Trophoblast cell (in vitro differentiated cells and primary cell): ENCODE measurements at regions not wholly inside any gene's neighbourhood (a gene's known extent, or its start where the extent isn't known, plus 50 kb on each side); places are given as distances from the start of the nearest gene placed in this dataset.

Experiments
- DNase-seq, 2 donors: peaks; one replicate each; pipeline ENCODE4 v3.0.0-alpha.2; 2016
- H2AFZ ChIP-seq: 2 replicates; pipeline ENCODE4 v1.6.1; 2013; ENCODE audit warnings: low read length, moderate library complexity, mild to moderate bottlenecking; ENCODE audit not compliant: insufficient read depth, poor library complexity
- H2AK5ac ChIP-seq: 2 replicates; pipeline ENCODE4 v1.6.1; 2013; ENCODE audit warnings: mild to moderate bottlenecking, low read length
- H2BK120ac ChIP-seq: 2 replicates; pipeline ENCODE4 v1.6.1; 2013; ENCODE audit warnings: low read length, mild to moderate bottlenecking, moderate library complexity; ENCODE audit not compliant: insufficient read depth, poor library complexity
- H2BK12ac ChIP-seq: 2 replicates; pipeline ENCODE4 v1.6.1; 2013; ENCODE audit warnings: mild to moderate bottlenecking, low read length, moderate library complexity
- H2BK5ac ChIP-seq: 2 replicates; pipeline ENCODE4 v1.6.1; 2013; ENCODE audit warnings: low read length, low read depth, moderate library complexity, mild to moderate bottlenecking; ENCODE audit not compliant: poor library complexity
- H3K14ac ChIP-seq: 2 replicates; pipeline ENCODE4 v1.6.1; 2013; ENCODE audit warnings: mild to moderate bottlenecking, low read length
- H3K18ac ChIP-seq: 2 replicates; pipeline ENCODE4 v1.6.1; 2013; ENCODE audit warnings: mild to moderate bottlenecking, low read length
- H3K23ac ChIP-seq: 2 replicates; pipeline ENCODE4 v1.6.1; 2013; ENCODE audit warnings: low read length
- H3K27ac ChIP-seq: 2 replicates; pipeline ENCODE4 v1.5.1; 2013; ENCODE audit warnings: low read depth, mild to moderate bottlenecking, inconsistent platforms, low read length, moderate library complexity
- H3K27me3 ChIP-seq: 2 replicates; pipeline ENCODE4 v1.6.1; 2013; ENCODE audit warnings: inconsistent platforms, mild to moderate bottlenecking, low read length, moderate library complexity; ENCODE audit not compliant: insufficient read depth
- H3K36me3 ChIP-seq, 2 experiments: 1 replicate in 1 of 2; 2 replicates in 1 of 2; pipeline ENCODE4 v1.6.1; 2013; ENCODE audit warnings: low read length in 2 of 2, mild to moderate bottlenecking in 2 of 2, moderate library complexity in 1 of 2; ENCODE audit not compliant: insufficient read depth in 2 of 2, control insufficient read depth in 1 of 2
- H3K4ac ChIP-seq: 2 replicates; pipeline ENCODE4 v1.6.1; 2013; ENCODE audit warnings: low read depth, mild to moderate bottlenecking, low read length, moderate library complexity
- H3K4me1 ChIP-seq, 2 experiments: 1 replicate in 1 of 2; 2 replicates in 1 of 2; pipeline ENCODE4 v1.6.1; 2013; ENCODE audit warnings: low read length in 2 of 2, mild to moderate bottlenecking in 2 of 2, moderate library complexity in 1 of 2; ENCODE audit not compliant: insufficient read depth in 2 of 2, control insufficient read depth in 1 of 2
- H3K4me2 ChIP-seq: 2 replicates; pipeline ENCODE4 v1.6.1; 2013; ENCODE audit warnings: inconsistent platforms, mild to moderate bottlenecking, low read length, moderate library complexity
- H3K4me3 ChIP-seq: 2 replicates; pipeline ENCODE4 v1.5.1; 2013; ENCODE audit warnings: mild to moderate bottlenecking, low read depth, low read length, inconsistent platforms
- H3K79me1 ChIP-seq: one replicate; pipeline ENCODE4 v1.6.1; 2013; ENCODE audit warnings: low read length
- H3K79me2 ChIP-seq: 2 replicates; pipeline ENCODE4 v1.6.1; 2013; ENCODE audit warnings: low read length, mild to moderate bottlenecking; ENCODE audit not compliant: control insufficient read depth, insufficient read depth, poor library complexity
- H3K9ac ChIP-seq: 2 replicates; pipeline ENCODE4 v1.6.1; 2013; ENCODE audit warnings: mild to moderate bottlenecking, low read length
- H3K9me3 ChIP-seq: 2 replicates; pipeline ENCODE4 v1.6.1; 2013; ENCODE audit warnings: low read depth, mild to moderate bottlenecking, control low read depth, inconsistent platforms, low read length; ENCODE audit not compliant: insufficient read depth
- H4K12ac ChIP-seq: 2 replicates; pipeline ENCODE4 v1.6.1; 2013; ENCODE audit warnings: low read depth, mild to moderate bottlenecking, low read length, moderate library complexity
- H4K8ac ChIP-seq: 2 replicates; pipeline ENCODE4 v1.6.1; 2013; ENCODE audit warnings: low read depth, mild to moderate bottlenecking, low read length, moderate library complexity
- H4K91ac ChIP-seq: one replicate; pipeline ENCODE4 v1.6.1; 2013; ENCODE audit warnings: low read depth, mild to moderate bottlenecking, low read length, moderate library complexity
- WGBS: extraction: QIAGEN DNeasy Blood & Tissue Kit; methylation state at CpG from one replicate; pipeline ENCODE4 v1.1.7; 2013; ENCODE audit warnings: missing lambda C conversion rate; ENCODE audit not compliant: insufficient read length, insufficient coverage; ENCODE audit errors: extremely low coverage; 5-methylcytosine and 5-hydroxymethylcytosine counted together

DNA sequence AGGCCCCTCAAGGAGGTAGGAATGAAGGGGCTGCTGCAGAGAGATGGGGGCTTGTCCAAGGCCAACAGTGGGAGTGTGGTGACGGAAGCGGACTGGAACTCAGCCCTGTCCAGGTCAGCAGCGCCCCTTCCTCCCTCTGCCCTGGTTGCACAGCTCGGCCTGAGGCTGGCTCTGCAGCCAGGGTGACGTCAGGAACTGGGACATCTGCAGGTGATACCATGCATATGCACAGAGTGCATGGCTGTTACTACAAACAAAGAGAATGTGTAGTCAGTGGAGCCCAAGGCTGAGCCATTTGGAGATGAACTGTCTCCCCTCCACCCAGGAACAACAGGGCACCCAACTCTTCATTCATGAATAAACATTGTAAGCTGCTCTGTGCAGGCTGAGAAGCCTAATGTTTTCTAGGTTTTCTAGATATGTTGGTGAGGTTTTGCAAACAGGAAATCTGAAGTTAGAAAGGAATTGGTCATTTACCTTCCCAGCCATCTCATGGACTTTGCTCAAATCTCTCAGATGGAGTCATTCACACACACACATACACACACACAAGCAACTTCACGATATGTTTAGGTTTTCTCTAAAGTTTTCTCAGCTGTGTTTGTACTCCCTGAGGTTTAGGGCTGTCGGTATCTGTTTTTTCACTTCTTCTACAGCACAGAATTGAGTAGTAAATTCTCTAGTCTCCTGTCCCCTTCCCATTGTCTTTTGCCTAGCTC, 117.2 kb downstream of the TLE3 start:
- Histone ChIP-seq H3K27ac (no peak overlapping the region), H4K12ac (no peak overlapping the region), H4K91ac (no peak overlapping the region), H3K4me2 (no peak overlapping the region), H2AK5ac (no peak overlapping the region), H2BK120ac (no peak overlapping the region), H2AFZ (no peak overlapping the region), H3K9ac (peak overlapping the region; percentile 43), H2BK5ac (no peak overlapping the region), H3K4ac (no peak overlapping the region), H3K4me1 (no peaks in the 10 kb centered on the region), H3K23ac (no peak overlapping the region), H2BK12ac (no peak overlapping the region), H3K14ac (no peak overlapping the region), H3K79me1 (no peaks in the 10 kb centered on the region), H4K8ac (no peak overlapping the region), H3K79me2 (no peaks in the 10 kb centered on the region), H3K36me3 (no peaks in the 10 kb centered on the region), H3K18ac (no peak overlapping the region), H3K27me3 (no peaks in the 10 kb centered on the region), H3K9me3 (no peaks in the 10 kb centered on the region), H3K4me3 (no peak overlapping the region)
- no CpG with 5 or more reads among the region's 7 CpGs for WGBS
- peak; percentile 20 to 31 for DNase-seq

DNA sequence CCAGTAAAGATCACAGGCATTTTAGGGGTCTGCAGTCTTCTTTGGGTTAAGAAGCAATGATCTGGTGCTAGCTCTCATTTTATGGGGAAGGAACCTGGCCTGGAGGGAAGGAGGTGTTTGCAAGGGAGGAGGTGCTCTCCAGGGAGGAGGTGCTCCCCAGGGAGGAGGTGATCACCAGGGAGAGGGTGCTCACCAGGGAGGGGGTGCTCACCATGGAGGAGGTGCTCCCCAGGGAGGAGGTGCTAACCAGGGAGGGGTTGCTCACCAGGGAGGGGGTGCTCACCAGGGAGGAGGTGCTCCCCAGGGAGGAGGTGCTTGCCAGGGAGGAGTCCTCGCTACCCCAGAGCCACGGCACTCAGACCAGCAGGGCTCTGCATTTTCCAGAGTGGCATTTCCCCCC, 115.7 kb downstream of the TLE3 start:
- H3K79me1 ChIP-seq = no peaks in the 10 kb centered on the region
- no peak overlapping the region for H4K91ac ChIP-seq
- no peak overlapping the region for H2BK12ac ChIP-seq
- H3K14ac ChIP-seq = no peak overlapping the region
- H3K79me2 ChIP-seq = no peaks in the 10 kb centered on the region
- WGBS = no CpG with 5 or more reads among the region's 2 CpGs
- no peak overlapping the region for H4K12ac ChIP-seq
- no peaks in the 10 kb centered on the region for H3K36me3 ChIP-seq
- H3K9ac ChIP-seq = no peak overlapping the region
- H3K18ac ChIP-seq = no peak overlapping the region
- H2AFZ ChIP-seq = no peak overlapping the region
- H2BK120ac ChIP-seq = no peak overlapping the region
- no peak overlapping the region for H4K8ac ChIP-seq
- H3K27me3 ChIP-seq = no peaks in the 10 kb centered on the region
- H3K9me3 ChIP-seq = no peaks in the 10 kb centered on the region
- no peak overlapping the region for H3K4me2 ChIP-seq
- no peak overlapping the region for H3K27ac ChIP-seq
- no peak overlapping the region for H3K4ac ChIP-seq
- H2BK5ac ChIP-seq = no peak overlapping the region
- H3K4me1 ChIP-seq = no peaks in the 10 kb centered on the region
- no peak overlapping the region for H3K4me3 ChIP-seq
- no peak overlapping the region for H2AK5ac ChIP-seq
- DNase-seq = no peak
- H3K23ac ChIP-seq = no peak overlapping the region

DNA sequence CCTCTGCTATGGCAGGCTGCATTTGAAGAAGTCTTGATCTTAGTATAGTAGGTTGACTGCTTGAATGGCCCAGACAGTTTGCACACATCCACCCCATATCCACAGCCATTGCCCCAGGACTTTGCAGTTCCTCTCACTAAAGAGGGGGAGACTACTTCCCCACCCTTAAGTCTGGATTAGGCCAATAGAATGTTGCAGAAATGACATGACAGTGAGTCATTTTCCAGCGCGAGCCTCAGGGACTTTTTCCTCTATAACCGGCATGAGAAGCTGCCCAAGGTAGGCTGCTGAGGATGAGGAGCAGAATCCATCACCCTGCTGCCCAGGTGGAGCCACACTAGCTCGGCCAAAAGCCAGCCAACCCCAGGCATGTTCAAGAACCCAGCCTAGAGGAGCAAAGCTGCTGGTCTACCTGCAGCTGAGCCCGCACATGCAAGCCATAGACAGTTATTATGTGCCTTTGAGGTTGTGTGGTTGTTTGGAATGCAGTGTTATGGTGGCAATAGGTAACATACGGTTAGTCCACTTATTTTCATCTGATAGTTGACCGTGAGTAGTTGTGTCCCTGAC, 113.9 kb downstream of the TLE3 start:
- no peak overlapping the region for H3K4me3 ChIP-seq
- no peak overlapping the region for H3K14ac ChIP-seq
- no peak overlapping the region for H4K12ac ChIP-seq
- H3K9me3 ChIP-seq = no peaks in the 10 kb centered on the region
- no peak overlapping the region for H4K91ac ChIP-seq
- no peak overlapping the region for H4K8ac ChIP-seq
- no peak overlapping the region for H2AK5ac ChIP-seq
- H2BK120ac ChIP-seq = no peak overlapping the region
- peaks cover under 1 to 4% of the 10 kb centered on the region in 2 experiments for H3K4me1 ChIP-seq
- H3K27ac ChIP-seq = no peak overlapping the region
- H2BK12ac ChIP-seq = no peak overlapping the region
- H3K18ac ChIP-seq = no peak overlapping the region
- no CpG with 5 or more reads among the region's 7 CpGs for WGBS
- no peak overlapping the region for H3K9ac ChIP-seq
- H3K27me3 ChIP-seq = no peaks in the 10 kb centered on the region
- H3K36me3 ChIP-seq = no peaks in the 10 kb centered on the region
- H3K4me2 ChIP-seq = no peak overlapping the region
- H3K4ac ChIP-seq = no peak overlapping the region
- H3K79me2 ChIP-seq = no peaks in the 10 kb centered on the region
- no peak overlapping the region for H3K23ac ChIP-seq
- no peak overlapping the region for H2AFZ ChIP-seq
- no peaks in the 10 kb centered on the region for H3K79me1 ChIP-seq
- DNase-seq = peak; percentile 75 to 76
- no peak overlapping the region for H2BK5ac ChIP-seq

DNA sequence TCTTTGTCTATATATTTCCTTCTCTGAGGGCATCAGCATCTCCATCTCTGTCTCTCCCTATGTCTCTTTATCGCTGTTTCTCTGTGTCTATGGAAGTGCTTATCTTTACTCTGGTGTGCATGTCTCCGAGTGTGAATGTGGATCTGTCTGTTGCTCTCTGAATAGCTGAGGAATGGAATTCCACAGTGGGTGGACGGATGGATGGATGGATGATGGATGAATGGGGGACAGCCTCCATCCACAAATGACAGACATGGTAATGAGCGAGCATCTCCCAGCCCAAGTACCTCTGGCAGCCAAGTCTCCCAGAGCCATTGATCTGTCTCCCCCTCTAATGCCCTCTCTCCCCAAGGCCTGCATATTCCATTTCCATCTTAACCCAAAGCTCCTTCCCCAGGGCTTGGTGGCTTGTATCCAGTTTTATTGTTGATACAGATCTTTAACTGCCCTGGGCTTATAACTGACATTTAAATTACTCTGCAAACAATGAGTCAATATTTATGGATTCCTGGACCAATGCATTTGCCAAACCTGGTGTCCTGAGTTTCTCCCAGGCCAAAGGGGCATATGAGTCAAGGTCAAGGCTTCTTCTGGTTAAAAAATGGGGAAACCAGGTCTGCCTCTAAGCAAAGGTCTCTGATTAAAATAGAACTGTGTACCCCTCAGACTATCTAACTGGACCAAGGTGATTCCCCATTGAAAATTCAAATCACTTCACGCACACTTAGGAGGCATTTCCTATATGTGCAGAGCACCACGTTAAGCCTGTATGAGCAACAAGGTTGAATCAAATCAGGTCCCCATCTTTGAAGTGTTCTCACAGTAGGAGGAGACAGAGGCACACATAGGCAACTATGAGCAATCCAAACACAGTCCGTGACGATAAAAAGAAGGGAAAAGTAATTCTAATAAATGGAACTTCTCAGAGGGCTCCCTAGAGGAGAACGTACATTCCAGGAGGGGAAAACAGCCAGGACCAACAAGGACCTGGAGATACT, 109.9 kb downstream of the TLE3 start:
- Histone ChIP-seq H2AFZ (no peak overlapping the region), H3K4me2 (no peak overlapping the region), H3K4me3 (no peak overlapping the region), H3K27ac (no peak overlapping the region), H3K4me1 (peaks cover 3 to 4% of the 10 kb centered on the region in 2 experiments), H3K9me3 (no peaks in the 10 kb centered on the region), H3K36me3 (no peaks in the 10 kb centered on the region), H2BK5ac (no peak overlapping the region), H2AK5ac (no peak overlapping the region), H4K12ac (no peak overlapping the region), H4K91ac (no peak overlapping the region), H3K27me3 (no peaks in the 10 kb centered on the region), H2BK12ac (no peak overlapping the region), H3K23ac (no peak overlapping the region), H3K9ac (no peak overlapping the region), H3K14ac (no peak overlapping the region), H2BK120ac (no peak overlapping the region), H3K18ac (no peak overlapping the region), H3K4ac (no peak overlapping the region), H3K79me1 (no peaks in the 10 kb centered on the region), H4K8ac (no peak overlapping the region), H3K79me2 (no peaks in the 10 kb centered on the region)
- WGBS = no CpG with 5 or more reads among the region's 9 CpGs
- DNase-seq = no peak
